ENCODE measurements at regions not wholly inside any gene's neighbourhood (a gene's known extent, or its start where the extent isn't known, plus 50 kb on each side); places are given as distances from the start of the nearest gene placed in this dataset.

GRCh38 chr2:194232600-194232999 is 1424.4 kb upstream of the SLC39A10 start:
- TF ChIP-seq CTCF (IDR thresholded peaks at IDR 0.05) (no peak), EP300 (IDR thresholded peaks at IDR 0.05) (no peak), POLR2A (IDR thresholded peaks at IDR 0.05) (no peak), POLR2AphosphoS5 (IDR thresholded peaks at IDR 0.05) (no peak)

Measured in suprapubic skin (tissue), 4 donors.